ENCODE measurements at regions not wholly inside any gene's neighbourhood (a gene's known extent, or its start where the extent isn't known, plus 50 kb on each side); places are given as distances from the start of the nearest gene placed in this dataset.
"Not testable (repeated sequence)": the region's sequence is repeated elsewhere in the genome, so short reads cannot be mapped to it uniquely, and the experiment has no call there.

GRCh38 chr1:68873144-68873543, 376.3 kb upstream of the DEPDC1 start (continued):
- TF ChIP-seq, protein P1, sequence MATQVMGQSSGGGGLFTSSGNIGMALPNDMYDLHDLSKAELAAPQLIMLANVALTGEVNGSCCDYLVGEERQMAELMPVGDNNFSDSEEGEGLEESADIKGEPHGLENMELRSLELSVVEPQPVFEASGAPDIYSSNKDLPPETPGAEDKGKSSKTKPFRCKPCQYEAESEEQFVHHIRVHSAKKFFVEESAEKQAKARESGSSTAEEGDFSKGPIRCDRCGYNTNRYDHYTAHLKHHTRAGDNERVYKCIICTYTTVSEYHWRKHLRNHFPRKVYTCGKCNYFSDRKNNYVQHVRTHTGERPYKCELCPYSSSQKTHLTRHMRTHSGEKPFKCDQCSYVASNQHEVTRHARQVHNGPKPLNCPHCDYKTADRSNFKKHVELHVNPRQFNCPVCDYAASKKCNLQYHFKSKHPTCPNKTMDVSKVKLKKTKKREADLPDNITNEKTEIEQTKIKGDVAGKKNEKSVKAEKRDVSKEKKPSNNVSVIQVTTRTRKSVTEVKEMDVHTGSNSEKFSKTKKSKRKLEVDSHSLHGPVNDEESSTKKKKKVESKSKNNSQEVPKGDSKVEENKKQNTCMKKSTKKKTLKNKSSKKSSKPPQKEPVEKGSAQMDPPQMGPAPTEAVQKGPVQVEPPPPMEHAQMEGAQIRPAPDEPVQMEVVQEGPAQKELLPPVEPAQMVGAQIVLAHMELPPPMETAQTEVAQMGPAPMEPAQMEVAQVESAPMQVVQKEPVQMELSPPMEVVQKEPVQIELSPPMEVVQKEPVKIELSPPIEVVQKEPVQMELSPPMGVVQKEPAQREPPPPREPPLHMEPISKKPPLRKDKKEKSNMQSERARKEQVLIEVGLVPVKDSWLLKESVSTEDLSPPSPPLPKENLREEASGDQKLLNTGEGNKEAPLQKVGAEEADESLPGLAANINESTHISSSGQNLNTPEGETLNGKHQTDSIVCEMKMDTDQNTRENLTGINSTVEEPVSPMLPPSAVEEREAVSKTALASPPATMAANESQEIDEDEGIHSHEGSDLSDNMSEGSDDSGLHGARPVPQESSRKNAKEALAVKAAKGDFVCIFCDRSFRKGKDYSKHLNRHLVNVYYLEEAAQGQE (IDR thresholded peaks at IDR 0.05): no peak
- TF ChIP-seq, protein P2, sequence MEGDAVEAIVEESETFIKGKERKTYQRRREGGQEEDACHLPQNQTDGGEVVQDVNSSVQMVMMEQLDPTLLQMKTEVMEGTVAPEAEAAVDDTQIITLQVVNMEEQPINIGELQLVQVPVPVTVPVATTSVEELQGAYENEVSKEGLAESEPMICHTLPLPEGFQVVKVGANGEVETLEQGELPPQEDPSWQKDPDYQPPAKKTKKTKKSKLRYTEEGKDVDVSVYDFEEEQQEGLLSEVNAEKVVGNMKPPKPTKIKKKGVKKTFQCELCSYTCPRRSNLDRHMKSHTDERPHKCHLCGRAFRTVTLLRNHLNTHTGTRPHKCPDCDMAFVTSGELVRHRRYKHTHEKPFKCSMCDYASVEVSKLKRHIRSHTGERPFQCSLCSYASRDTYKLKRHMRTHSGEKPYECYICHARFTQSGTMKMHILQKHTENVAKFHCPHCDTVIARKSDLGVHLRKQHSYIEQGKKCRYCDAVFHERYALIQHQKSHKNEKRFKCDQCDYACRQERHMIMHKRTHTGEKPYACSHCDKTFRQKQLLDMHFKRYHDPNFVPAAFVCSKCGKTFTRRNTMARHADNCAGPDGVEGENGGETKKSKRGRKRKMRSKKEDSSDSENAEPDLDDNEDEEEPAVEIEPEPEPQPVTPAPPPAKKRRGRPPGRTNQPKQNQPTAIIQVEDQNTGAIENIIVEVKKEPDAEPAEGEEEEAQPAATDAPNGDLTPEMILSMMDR (IDR thresholded peaks at IDR 0.05; ENCODE audit: low read depth, low read length, missing input control): no peak
- no peak for TF ChIP-seq HNF4G (IDR thresholded peaks at IDR 0.05)

GRCh38 chr1:68881330-68882194, 384.7 kb upstream of the DEPDC1 start:
- not testable (repeated sequence) for H3K27ac ChIP-seq (ENCODE audit: low read depth in 1 of 2, low read length in 2 of 2); H3K9ac ChIP-seq (ENCODE audit: low read depth in 1 of 2, low read length in 2 of 2); H3K4me3 ChIP-seq (ENCODE audit: low read depth in 1 of 3, low read length in 3 of 3); H3K9me3 ChIP-seq (ENCODE audit: control insufficient read depth in 4 of 4, low read length in 3 of 4); H3K4me1 ChIP-seq (ENCODE audit: control insufficient read depth in 4 of 4, insufficient read depth in 4 of 4, low read length in 3 of 4); DNase-seq (ENCODE audit: low spot score); H3K36me3 ChIP-seq (ENCODE audit: control insufficient read depth in 4 of 4, insufficient read depth in 3 of 4, low read depth in 1 of 4, low read length in 3 of 4); H3K27me3 ChIP-seq (ENCODE audit: control insufficient read depth in 4 of 4, insufficient read depth in 4 of 4, low read length in 3 of 4)
- WGBS: 84% methylated on average over 27 of the region's 29 CpGs

DNA sequence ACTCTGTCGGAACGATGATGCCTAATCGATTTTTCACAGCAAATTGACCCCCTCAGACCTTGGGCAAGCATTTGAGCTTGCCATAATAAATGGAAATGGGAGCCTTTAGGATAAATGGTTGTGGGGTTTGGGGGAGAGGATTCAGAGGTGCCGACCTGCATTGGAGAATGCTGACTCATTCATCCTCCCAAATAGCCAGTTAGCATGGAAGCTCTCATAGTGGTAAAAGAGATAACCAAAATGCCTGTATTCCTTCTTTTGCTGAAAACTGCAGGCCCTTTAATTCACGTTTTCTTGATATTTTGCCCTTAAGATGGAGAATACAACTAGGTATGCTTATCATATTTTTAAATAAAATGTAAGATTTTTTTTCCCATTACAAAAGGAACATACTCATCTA, 392.6 kb upstream of the DEPDC1 start:
- no peak overlapping the region for H3K4me3 ChIP-seq (ENCODE audit: low read depth in 1 of 3, low read length in 3 of 3)
- no peaks in the 10 kb centered on the region for H3K4me1 ChIP-seq (ENCODE audit: control insufficient read depth in 4 of 4, insufficient read depth in 4 of 4, low read length in 3 of 4)
- H3K27me3 ChIP-seq (ENCODE audit: control insufficient read depth in 4 of 4, insufficient read depth in 4 of 4, low read length in 3 of 4): peaks cover 0 to 1% (median 0%) of the 10 kb centered on the region in 4 donors
- H3K27ac ChIP-seq (ENCODE audit: low read depth in 1 of 2, low read length in 2 of 2): no peak overlapping the region
- no peak for DNase-seq (ENCODE audit: low spot score)
- no peaks in the 10 kb centered on the region for H3K9me3 ChIP-seq (ENCODE audit: control insufficient read depth in 4 of 4, low read length in 3 of 4)
- H3K36me3 ChIP-seq (ENCODE audit: control insufficient read depth in 4 of 4, insufficient read depth in 3 of 4, low read depth in 1 of 4, low read length in 3 of 4): no peaks in the 10 kb centered on the region
- H3K9ac ChIP-seq (ENCODE audit: low read depth in 1 of 2, low read length in 2 of 2): no peak overlapping the region
- WGBS: 81% methylated on average over 5 of the region's 5 CpGs
- TF ChIP-seq RXRA (IDR thresholded peaks at IDR 0.05): no peak
- TF ChIP-seq, protein P3, sequence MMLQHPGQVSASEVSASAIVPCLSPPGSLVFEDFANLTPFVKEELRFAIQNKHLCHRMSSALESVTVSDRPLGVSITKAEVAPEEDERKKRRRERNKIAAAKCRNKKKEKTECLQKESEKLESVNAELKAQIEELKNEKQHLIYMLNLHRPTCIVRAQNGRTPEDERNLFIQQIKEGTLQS (IDR thresholded peaks at IDR 0.05): no peak
- TF ChIP-seq, protein P2 (IDR thresholded peaks at IDR 0.05; ENCODE audit: low read depth, low read length, missing input control): no peak
- TF ChIP-seq FOXA2 (IDR thresholded peaks at IDR 0.05): no peak
- no peak for TF ChIP-seq JUND (IDR thresholded peaks at IDR 0.05)
- no peak for TF ChIP-seq NR2F2 (IDR thresholded peaks at IDR 0.05)
- TF ChIP-seq HNF4A (conservative IDR thresholded peaks at IDR 0.05): no peak
- TF ChIP-seq, protein P4, sequence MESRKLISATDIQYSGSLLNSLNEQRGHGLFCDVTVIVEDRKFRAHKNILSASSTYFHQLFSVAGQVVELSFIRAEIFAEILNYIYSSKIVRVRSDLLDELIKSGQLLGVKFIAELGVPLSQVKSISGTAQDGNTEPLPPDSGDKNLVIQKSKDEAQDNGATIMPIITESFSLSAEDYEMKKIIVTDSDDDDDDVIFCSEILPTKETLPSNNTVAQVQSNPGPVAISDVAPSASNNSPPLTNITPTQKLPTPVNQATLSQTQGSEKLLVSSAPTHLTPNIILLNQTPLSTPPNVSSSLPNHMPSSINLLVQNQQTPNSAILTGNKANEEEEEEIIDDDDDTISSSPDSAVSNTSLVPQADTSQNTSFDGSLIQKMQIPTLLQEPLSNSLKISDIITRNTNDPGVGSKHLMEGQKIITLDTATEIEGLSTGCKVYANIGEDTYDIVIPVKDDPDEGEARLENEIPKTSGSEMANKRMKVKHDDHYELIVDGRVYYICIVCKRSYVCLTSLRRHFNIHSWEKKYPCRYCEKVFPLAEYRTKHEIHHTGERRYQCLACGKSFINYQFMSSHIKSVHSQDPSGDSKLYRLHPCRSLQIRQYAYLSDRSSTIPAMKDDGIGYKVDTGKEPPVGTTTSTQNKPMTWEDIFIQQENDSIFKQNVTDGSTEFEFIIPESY (IDR thresholded peaks at IDR 0.05): no peak
- TF ChIP-seq YY1 (IDR thresholded peaks at IDR 0.05): no peak
- TF ChIP-seq SP1 (IDR thresholded peaks at IDR 0.05): no peak
- TF ChIP-seq RAD21 (IDR thresholded peaks at IDR 0.05): no peak
- TF ChIP-seq, protein P5, sequence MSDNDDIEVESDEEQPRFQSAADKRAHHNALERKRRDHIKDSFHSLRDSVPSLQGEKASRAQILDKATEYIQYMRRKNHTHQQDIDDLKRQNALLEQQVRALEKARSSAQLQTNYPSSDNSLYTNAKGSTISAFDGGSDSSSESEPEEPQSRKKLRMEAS (IDR thresholded peaks at IDR 0.05): no peak
- no peak for TF ChIP-seq FOXA1 (IDR thresholded peaks at IDR 0.05)
- no peak for TF ChIP-seq EGR1 (IDR thresholded peaks at IDR 0.05; ENCODE audit: low read depth in 2 of 2)
- no peak for TF ChIP-seq TAF1 (conservative IDR thresholded peaks at IDR 0.05)
- no peak for TF ChIP-seq HNF4G (IDR thresholded peaks at IDR 0.05)
- TF ChIP-seq GABPA (IDR thresholded peaks at IDR 0.05 in 1 of 2, conservative IDR thresholded peaks at IDR 0.05 in 1 of 2): no peak
